Brain pericyte (primary cell): ENCODE measurements at regions not wholly inside any gene's neighbourhood (a gene's known extent, or its start where the extent isn't known, plus 50 kb on each side); places are given as distances from the start of the nearest gene placed in this dataset.

ENCODE experiments used
- DNase-seq: peaks from one replicate; pipeline ENCODE4 v3.0.0-alpha.2; 2012; ENCODE audit warnings: low read depth, low spot score

DNA sequence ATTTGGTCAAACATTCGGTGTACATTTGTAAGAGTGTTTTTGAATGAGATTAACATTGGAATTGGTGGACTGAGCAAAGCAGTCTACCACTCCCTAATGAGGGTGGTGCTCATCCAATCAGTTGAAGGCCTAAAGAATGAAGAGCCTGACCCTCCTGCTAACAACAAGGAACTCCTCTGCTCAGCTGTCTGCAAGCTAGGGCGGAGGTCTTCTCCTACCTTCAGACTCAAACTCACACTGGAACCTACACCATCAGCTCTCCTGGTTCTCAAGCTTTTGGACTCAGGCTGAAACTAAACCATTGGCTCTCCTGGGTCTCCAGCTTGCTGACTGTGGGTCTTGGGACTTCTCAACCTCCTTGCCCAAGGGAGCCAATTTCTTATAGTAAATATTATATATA, 55.5 kb upstream of the NPAS2 start:
- DNase-seq: no peak

DNA sequence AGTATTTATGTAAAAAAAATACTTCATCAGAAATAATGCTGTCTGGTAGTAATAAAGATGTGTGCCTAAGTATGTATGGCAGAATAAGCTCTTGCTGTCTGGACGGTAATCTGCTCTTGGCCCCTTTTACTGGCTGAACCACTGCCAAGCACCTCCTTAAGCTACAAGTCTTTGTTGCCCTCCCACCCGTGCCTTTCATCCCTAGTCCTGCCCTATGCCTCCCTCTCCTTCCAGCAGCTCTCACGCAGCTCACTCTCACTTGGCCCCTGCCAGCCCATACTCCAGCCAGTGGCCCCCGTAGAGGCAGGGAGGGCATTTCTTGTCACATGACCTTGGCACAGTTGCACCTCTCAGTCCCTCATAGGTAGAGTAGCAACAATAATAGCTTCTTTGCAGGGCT, 54.5 kb upstream of the NPAS2 start:
- DNase-seq: no peak

GRCh38 chr2:100766256-100766655, 53.7 kb upstream of the NPAS2 start:
- DNase-seq: no peak

GRCh38 chr2:100766806-100767205, 53.1 kb upstream of the NPAS2 start:
- DNase-seq: no peak

- no peak for DNase-seq
Observed at GRCh38 chr2:100767224-100767653, 52.7 kb upstream of the NPAS2 start.

DNA sequence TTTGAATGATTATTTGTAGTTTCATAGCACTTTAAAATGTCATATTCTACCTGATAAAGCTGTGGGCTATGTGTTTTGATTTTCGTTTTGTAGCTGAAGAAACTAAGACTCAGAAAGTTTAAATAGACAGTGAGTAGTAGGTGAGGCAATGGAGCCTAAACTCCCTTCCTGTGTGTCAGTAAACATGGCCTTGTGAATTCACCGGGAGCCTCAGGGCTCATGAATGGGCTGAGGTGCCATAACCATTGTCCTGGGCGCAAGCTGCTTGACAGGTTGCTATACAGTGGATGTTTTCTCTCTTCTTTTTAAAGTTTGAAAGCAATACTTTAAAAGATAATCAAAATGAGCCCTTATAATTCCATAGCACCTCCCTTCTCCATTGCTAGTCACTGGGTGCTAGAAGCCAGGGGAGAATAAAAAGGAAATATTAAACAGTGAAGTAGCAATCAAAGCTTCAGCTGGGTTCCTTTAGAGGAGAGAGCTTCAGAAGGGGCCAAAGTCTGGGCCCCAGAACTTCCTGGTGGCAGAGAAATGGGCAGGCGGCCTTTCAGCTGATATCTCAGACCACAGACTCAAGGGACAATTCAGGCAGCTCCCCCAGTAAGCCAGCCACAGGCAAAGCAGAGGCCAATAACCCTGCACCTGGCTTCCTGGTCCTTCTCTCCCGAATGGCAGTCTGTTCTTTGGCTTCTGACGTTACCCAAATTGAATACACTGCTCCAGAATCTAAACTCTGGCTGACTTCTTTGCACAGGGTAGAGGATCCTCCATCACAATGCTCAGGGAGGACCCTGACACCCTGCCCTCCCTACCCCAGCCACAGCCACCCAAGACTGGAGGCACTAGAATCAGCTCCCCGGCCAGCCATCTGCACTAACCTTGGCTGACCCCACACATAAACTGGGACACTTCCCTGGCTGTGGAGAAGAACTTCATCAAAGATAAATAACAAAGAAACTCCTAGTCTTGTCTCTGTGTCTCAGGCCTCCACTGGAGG, 51.8 kb upstream of the NPAS2 start:
- DNase-seq: no peak
